ENCODE measurements at regions not wholly inside any gene's neighbourhood (a gene's known extent, or its start where the extent isn't known, plus 50 kb on each side); places are given as distances from the start of the nearest gene placed in this dataset.

DNA sequence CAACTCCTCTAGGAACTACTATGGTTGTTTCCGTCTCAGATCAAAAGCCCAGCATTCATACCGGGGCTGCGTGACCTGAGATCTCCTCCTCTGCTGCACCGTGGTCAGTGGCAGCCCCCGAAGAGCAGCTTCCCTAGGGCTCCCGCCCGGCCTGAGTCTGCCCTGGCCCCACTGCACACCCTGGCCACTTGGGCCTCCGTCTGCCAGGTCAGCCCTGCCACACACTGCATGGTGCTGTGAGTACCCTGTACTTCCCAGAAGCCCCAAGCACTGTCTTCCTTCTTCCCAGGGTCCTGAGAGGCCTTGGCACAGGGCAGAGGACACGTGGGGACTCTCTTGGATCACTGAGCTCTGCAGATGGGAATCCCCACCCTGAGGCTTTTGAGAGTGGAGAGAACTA is 81.5 kb upstream of the GPC1 start:
- TF ChIP-seq, protein P1, sequence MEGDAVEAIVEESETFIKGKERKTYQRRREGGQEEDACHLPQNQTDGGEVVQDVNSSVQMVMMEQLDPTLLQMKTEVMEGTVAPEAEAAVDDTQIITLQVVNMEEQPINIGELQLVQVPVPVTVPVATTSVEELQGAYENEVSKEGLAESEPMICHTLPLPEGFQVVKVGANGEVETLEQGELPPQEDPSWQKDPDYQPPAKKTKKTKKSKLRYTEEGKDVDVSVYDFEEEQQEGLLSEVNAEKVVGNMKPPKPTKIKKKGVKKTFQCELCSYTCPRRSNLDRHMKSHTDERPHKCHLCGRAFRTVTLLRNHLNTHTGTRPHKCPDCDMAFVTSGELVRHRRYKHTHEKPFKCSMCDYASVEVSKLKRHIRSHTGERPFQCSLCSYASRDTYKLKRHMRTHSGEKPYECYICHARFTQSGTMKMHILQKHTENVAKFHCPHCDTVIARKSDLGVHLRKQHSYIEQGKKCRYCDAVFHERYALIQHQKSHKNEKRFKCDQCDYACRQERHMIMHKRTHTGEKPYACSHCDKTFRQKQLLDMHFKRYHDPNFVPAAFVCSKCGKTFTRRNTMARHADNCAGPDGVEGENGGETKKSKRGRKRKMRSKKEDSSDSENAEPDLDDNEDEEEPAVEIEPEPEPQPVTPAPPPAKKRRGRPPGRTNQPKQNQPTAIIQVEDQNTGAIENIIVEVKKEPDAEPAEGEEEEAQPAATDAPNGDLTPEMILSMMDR (conservative IDR thresholded peaks at IDR 0.05) = no peak
- no peak overlapping the region for H3K27ac ChIP-seq

DNA sequence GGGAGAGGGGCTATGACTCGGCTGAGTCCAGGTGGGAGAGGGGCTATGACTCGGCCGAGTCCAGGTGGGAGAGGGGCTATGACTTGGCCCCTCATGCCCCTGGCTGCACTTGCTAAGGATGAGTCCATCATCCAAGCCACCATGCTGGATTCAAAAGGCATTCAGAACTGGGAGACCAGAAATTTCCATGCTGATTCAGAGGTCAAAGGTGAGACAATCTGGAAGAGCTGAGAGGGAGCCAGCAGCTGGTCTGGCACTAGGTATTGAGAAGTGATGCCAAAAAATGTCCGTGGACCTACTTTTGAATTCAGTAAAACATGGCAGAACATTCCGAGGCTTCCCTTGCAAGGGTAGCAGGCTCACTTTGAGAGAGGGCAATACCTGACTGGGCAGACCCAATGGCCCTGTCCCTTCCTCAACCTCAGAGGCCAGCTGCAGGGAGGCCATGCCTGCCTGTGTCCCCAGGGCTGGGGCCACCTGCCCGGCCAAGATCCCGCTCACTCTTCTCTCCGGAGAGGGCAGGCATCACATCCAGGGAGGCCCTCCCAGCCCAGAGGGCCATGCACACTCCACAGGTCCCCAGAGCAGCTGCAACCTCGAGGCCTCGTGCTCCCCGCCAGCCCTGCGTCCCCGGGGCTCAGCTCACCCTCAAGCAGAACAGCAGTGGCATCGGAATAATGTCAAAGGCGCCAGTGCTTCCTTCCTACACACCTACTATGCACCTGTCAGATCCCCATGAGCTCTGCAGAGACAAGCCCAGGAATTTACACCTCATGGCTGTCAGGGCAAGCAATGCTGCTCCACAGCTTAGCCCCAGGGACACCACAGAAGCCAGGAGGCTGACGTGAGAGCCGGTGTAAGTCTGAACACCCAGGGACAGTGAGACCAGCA is 80.2 kb upstream of the GPC1 start:
- no peak overlapping the region for H3K27ac ChIP-seq
- TF ChIP-seq, protein P1 (conservative IDR thresholded peaks at IDR 0.05) = no peak

DNA sequence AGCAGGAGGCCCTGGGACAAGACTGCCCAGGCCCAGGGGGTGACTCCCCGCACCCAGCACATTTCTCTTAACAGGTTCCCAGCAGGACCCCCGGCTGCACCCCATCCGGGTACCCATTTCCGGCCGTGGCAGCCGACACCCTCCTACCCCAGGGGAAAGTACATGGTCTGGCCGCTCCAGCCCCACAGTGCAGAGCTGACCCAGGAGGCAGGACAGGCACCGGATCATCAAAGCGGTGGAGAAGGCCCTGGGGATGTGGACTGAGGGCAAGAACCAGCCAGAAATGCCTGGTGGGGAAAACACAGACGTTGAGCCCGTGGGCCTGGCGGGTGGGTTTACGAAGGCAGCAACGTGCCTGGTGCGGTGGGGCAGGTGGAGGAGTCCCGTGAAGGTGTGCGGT is 79.5 kb upstream of the GPC1 start:
- TF ChIP-seq, protein P1 (conservative IDR thresholded peaks at IDR 0.05) = no peak
- no peak overlapping the region for H3K27ac ChIP-seq

DNA sequence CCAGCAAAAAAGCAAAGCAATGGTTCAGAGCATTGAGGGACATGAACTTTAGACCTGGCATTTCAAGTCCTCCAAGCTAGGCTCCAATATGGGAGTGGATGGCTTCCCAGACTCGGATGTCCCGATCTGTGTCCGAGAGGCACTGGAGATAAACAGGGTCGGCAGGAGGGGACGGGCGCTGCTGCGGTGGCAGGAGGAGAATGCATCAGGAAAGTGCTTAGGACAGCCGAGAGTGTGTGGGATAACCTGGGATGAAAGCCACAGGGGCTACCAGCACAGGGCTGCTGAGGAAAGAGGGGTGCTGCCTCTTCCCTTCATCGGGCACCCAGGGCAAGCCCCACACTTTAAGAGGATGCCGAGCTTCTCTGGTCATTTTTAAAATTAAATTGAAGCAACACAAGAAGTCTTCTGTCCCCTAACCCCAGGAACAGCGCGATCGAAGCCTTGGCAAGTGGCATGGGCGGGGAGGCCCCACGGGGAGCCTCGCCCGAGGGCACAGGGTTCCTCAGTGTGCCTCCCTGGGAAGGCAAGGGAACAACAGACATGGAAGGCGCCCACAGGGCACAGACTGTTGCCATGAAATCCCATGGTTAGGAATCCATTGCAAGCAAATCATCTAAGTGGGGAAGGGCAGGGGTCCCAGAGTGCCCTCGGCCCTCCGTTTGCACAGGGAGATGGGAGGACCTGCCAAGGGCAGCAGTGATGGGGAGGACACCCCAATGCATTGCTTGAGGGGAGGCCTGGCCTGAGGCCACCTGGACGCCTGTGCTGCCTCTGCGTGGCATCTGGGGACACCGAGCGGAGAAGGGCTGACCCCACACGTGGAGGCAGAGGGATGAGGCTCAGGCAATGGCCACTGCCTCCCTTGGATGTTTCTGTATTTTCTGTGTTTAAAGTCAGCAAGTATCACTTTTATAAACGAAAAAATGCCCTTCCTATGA is 78.5 kb upstream of the GPC1 start:
- no peak overlapping the region for H3K27ac ChIP-seq
- TF ChIP-seq, protein P1 (conservative IDR thresholded peaks at IDR 0.05) = no peak

DNA sequence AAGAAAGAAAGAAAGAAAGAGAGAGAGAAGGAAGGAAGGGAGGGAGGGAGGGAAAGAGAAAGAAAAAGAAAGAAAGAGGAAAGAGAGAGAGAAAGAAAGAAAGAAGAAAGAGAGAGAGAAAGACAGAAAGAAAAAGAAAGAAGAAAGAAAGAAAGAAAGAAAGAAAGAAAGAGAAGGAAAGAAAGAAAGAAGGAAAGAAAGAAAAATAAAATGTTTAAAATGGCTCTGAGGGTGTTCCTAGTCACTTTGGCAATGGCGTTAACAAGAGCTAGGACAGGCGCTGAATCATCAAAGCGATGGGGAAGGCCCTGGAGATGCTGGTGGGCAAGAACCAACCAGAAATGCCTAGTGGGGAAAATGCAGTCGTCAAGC is 77.8 kb upstream of the GPC1 start:
- TF ChIP-seq, protein P1 (conservative IDR thresholded peaks at IDR 0.05) = no peak
- H3K27ac ChIP-seq = no peak overlapping the region

DNA sequence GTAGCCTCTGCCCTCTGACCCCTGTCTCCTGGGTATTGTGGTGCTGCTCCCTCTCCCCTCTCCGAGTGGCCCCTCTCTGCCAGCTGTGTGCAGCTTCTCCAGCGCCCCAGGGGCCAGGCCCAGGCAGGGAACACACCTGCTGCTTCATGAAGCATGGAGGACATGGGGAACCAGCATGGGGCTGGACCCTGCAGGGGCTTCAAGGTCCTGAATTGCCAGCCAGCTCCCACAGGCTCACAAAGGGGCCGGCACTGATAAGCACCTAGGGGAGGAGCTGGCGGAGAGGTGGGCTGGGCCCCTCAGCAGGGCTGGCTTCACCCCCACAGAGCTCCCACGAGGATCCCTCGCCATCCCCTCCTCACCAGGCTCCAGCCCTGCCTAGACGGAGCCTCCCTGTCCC is 77.4 kb upstream of the GPC1 start:
- TF ChIP-seq, protein P1 (conservative IDR thresholded peaks at IDR 0.05) = no peak
- no peak overlapping the region for H3K27ac ChIP-seq

DNA sequence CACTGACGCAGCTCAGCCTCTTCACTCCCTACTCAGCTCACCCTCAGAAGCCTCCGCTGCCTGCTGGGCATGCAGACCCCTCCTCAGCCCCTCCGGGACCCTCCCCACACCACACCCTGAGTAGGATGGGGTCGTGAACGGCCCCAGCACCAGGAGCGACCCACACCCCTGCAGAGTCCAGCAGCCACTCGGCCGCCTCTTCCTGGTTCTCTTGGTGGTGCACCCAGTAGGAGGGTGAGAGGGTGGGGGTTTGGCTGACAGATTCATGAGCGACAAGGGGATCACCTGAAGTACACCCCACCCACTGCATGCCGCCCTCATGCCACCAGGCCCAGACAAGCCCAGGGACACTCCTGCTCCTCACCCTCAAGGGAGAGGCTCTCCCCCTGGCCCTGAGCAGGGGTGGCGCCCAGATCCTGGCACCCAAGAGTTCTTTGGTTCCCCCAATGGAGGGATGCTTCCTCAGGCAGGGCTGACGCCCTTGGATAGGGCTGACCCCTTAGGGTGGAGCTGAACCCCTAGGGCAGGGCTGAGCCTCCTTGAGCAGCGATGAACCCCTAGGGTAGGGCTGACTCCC is 76.6 kb upstream of the GPC1 start:
- no peak overlapping the region for H3K27ac ChIP-seq
- TF ChIP-seq, protein P1 (conservative IDR thresholded peaks at IDR 0.05) = no peak

All from VCaP (cell line).